Activated naive CD8-positive, alpha-beta T cell (primary cell): ENCODE measurements at regions not wholly inside any gene's neighbourhood (a gene's known extent, or its start where the extent isn't known, plus 50 kb on each side); places are given as distances from the start of the nearest gene placed in this dataset.
A peak's percentile ranks its signal among the peaks of the same experiment; 100 is the strongest.

Source experiments
- H3K27ac Mint-ChIP-seq: one replicate; pipeline ENCODE4 v1.8.0; 2021; ENCODE audit warnings: mixed read lengths
- H3K27me3 Mint-ChIP-seq: one replicate; pipeline ENCODE4 v1.8.0; 2021; ENCODE audit warnings: mixed read lengths
- H3K36me3 Mint-ChIP-seq: one replicate; pipeline ENCODE4 v1.8.0; 2021; ENCODE audit warnings: mixed read lengths
- H3K4me1 Mint-ChIP-seq: one replicate; pipeline ENCODE4 v1.8.0; 2021; ENCODE audit warnings: low read depth, mixed read lengths
- H3K4me3 Mint-ChIP-seq: one replicate; pipeline ENCODE4 v1.8.0; 2021; ENCODE audit warnings: mild to moderate bottlenecking, mixed read lengths
- H3K9me3 Mint-ChIP-seq: one replicate; pipeline ENCODE4 v1.8.0; 2021; ENCODE audit warnings: low read depth, mixed read lengths

- H3K4me3 Mint-ChIP-seq, result no peak overlapping the region
- no peaks in the 10 kb centered on the region for H3K27me3 Mint-ChIP-seq
- peak overlapping the region; percentile 73 for H3K27ac Mint-ChIP-seq
- peaks cover 41% of the 10 kb centered on the region for H3K4me1 Mint-ChIP-seq
- peaks cover 2% of the 10 kb centered on the region for H3K36me3 Mint-ChIP-seq
- no peaks in the 10 kb centered on the region for H3K9me3 Mint-ChIP-seq
Measured at GRCh38 chr2:196279541-196279940, 108.2 kb upstream of the STK17B start.

DNA sequence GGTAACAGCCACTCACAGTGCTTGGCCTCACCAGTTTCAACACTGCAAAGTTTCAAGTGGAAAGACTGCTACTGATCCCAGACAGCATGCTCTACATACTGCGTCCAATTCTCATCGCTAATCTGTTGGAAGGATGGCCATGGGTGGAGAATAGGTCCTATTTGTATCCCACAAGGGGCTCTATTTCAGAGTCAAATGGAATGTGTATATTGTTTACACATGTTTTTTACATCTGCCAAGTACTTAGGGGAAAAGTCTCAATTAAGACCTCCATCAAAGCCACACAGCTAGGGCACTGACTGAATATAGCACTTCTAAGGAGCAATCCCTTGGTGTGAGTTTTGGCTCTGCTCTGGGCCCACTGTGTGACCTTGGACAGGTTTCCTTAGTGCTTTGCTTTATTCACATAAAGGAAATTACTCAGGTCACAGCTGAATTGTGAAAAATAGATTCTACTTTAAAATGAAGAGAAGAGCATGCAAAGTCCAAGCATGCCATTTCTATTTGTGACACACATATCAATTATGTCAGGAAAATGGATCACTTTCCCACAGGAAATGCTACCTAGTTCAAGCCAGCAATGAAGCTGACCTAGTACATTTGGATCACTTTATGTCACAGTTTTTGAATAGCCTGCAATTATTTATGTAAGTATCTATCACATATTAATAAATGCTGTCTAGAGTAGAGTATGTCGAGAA is 112.9 kb upstream of the STK17B start:
- no peak overlapping the region for H3K4me3 Mint-ChIP-seq
- H3K4me1 Mint-ChIP-seq, result peaks cover 32% of the 10 kb centered on the region

GRCh38 chr2:196284866-196285557 is 113.6 kb upstream of the STK17B start:
- Mint-ChIP-seq H3K9me3 (no peaks in the 10 kb centered on the region), H3K4me3 (no peak overlapping the region), H3K36me3 (peaks cover 2% of the 10 kb centered on the region), H3K27ac (no peak overlapping the region), H3K4me1 (peaks cover 28% of the 10 kb centered on the region), H3K27me3 (no peaks in the 10 kb centered on the region)

More for the DNA sequence above, 112.9 kb upstream of the STK17B start:
- H3K9me3 Mint-ChIP-seq, result no peaks in the 10 kb centered on the region
- no peak overlapping the region for H3K27ac Mint-ChIP-seq
- H3K27me3 Mint-ChIP-seq, result no peaks in the 10 kb centered on the region
- H3K36me3 Mint-ChIP-seq, result peaks cover 2% of the 10 kb centered on the region

- H3K27ac Mint-ChIP-seq, result no peak overlapping the region
- no peak overlapping the region for H3K4me3 Mint-ChIP-seq
- H3K27me3 Mint-ChIP-seq, result no peaks in the 10 kb centered on the region
- H3K36me3 Mint-ChIP-seq, result peaks cover 2% of the 10 kb centered on the region
- no peaks in the 10 kb centered on the region for H3K9me3 Mint-ChIP-seq
- peaks cover 31% of the 10 kb centered on the region for H3K4me1 Mint-ChIP-seq
Measured at GRCh38 chr2:196286821-196287220, 115.4 kb upstream of the STK17B start.

- no peaks in the 10 kb centered on the region for H3K9me3 Mint-ChIP-seq
- H3K36me3 Mint-ChIP-seq, result peaks cover 2% of the 10 kb centered on the region
- peaks cover 32% of the 10 kb centered on the region for H3K4me1 Mint-ChIP-seq
- H3K27ac Mint-ChIP-seq, result no peak overlapping the region
- H3K27me3 Mint-ChIP-seq, result no peaks in the 10 kb centered on the region
- H3K4me3 Mint-ChIP-seq, result no peak overlapping the region
Measured at GRCh38 chr2:196287523-196287922, 116.1 kb upstream of the STK17B start.

DNA sequence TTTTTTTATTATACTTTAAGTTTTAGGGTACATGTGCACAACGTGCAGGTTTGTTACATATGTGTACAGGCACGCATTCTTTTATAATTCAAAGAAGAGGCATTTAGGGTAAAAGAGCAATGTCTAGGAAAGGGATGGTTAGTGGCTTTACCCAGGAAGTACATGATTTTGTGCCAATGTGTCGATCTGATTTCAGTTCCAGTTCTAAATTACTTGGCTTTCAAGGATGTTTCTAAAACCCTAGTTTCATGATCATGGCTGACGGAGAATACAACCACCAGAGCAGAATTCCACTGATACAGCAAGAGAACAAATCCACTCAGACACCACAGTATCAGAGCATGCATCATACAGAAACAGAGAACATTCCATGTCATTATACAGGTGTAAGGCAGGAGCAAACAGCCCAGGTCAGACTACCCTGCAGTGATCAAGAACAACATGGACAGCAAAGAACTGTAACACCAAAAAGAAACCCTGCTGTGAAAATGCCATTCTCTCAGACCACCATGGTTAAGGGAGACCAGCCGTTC is 116.7 kb upstream of the STK17B start:
- H3K4me1 Mint-ChIP-seq, result peaks cover 33% of the 10 kb centered on the region
- H3K36me3 Mint-ChIP-seq, result peaks cover 2% of the 10 kb centered on the region
- no peaks in the 10 kb centered on the region for H3K27me3 Mint-ChIP-seq
- no peak overlapping the region for H3K4me3 Mint-ChIP-seq
- peak overlapping the region; percentile 2 for H3K27ac Mint-ChIP-seq
- H3K9me3 Mint-ChIP-seq, result no peaks in the 10 kb centered on the region

- Mint-ChIP-seq H3K36me3 (peaks cover under 1% of the 10 kb centered on the region), H3K4me1 (peaks cover 32% of the 10 kb centered on the region), H3K27me3 (no peaks in the 10 kb centered on the region), H3K27ac (no peak overlapping the region), H3K9me3 (no peaks in the 10 kb centered on the region), H3K4me3 (no peak overlapping the region)
Measured at GRCh38 chr2:196289000-196289399, 117.6 kb upstream of the STK17B start.

GRCh38 chr2:196290136-196290535 is 118.8 kb upstream of the STK17B start:
- no peaks in the 10 kb centered on the region for H3K36me3 Mint-ChIP-seq
- no peak overlapping the region for H3K27ac Mint-ChIP-seq
- no peaks in the 10 kb centered on the region for H3K9me3 Mint-ChIP-seq
- no peaks in the 10 kb centered on the region for H3K27me3 Mint-ChIP-seq
- H3K4me3 Mint-ChIP-seq, result no peak overlapping the region
- peaks cover 32% of the 10 kb centered on the region for H3K4me1 Mint-ChIP-seq

DNA sequence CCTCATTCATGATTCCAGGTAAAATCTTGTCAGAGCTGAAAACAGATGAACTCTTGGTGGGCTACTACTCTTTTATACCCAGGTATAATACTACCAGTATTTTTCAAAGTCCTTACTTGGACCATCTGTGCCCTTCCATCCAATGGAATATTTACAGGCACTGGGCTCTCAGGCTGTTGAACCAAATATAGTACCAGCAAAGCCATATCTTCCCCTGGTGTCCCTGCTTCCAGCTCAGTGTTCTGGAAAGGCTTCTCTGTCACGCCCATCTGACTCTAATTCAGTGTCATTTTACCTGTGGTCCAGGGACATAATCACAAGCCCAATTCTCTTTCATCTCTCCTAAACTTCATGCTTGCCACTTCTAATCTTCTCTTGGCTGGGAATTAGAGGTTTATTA is 119.2 kb upstream of the STK17B start:
- no peaks in the 10 kb centered on the region for H3K27me3 Mint-ChIP-seq
- H3K36me3 Mint-ChIP-seq, result no peaks in the 10 kb centered on the region
- H3K27ac Mint-ChIP-seq, result no peak overlapping the region
- no peak overlapping the region for H3K4me3 Mint-ChIP-seq
- H3K9me3 Mint-ChIP-seq, result no peaks in the 10 kb centered on the region
- peaks cover 28% of the 10 kb centered on the region for H3K4me1 Mint-ChIP-seq

DNA sequence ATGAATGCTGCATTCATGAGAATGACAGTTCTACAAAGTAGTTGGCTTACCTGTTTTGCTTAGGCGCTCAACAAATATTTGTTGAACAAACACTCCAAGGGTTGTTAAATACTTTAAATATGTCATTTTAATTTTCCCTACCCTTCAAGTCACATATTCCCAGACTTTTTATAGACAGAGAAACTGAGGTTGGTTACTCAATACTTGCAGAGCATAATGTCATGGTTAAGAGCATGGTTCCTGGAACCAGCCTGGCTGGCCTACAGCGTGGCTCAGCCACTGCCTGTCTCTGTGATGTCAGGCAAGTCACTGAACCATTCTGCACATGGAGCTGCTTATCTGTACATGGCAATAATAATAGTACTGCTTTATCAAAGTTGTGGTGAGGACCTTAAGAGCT is 120.0 kb upstream of the STK17B start:
- Mint-ChIP-seq H3K27me3 (no peaks in the 10 kb centered on the region), H3K4me3 (no peak overlapping the region), H3K36me3 (no peaks in the 10 kb centered on the region), H3K27ac (no peak overlapping the region), H3K4me1 (peaks cover 28% of the 10 kb centered on the region), H3K9me3 (no peaks in the 10 kb centered on the region)

DNA sequence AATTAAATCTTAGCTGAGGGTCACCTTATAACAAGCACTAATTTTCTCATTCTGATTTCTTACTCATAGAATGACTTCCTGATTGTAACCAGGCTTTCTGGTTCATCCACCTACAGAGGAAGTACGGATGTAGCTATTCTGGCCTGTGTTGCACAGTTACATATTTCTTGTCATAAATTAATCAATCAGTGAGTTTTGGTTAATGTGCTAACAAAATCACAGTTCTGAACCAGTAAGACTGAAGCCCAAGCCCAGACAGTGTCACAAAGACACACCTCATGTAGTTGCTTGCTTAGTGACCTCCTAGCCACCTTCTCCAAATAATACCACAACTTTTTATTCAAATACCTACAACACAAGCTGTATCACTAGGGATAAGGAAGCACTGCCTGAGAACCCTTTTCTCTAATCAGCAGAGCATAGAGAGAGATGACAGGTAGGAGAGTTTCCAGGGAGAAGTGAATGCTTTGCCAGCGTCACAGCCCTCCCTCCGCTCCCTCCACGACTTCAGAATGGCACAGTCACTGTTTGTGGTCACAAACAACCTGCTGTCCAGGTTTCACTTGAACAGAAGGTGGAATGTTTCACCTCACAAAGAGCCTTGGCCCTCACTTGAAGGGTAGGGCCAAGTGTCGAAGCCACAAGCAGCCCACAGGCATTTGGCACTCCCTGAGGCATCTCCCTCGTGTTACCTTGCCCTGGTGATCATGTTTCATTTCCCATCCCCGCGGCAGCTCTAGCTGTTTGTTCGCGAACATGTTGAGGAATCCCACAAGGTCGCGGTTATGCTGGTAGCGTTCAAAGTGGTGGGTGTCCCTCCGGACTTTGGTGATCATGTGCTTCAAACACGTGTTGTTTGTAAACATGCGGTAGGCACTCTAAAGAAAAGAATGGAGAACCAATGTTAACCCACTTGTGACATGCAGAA is 120.8 kb upstream of the STK17B start:
- Mint-ChIP-seq H3K9me3 (no peaks in the 10 kb centered on the region), H3K4me1 (peaks cover 26% of the 10 kb centered on the region), H3K4me3 (no peak overlapping the region), H3K36me3 (no peaks in the 10 kb centered on the region), H3K27me3 (no peaks in the 10 kb centered on the region), H3K27ac (no peak overlapping the region)

DNA sequence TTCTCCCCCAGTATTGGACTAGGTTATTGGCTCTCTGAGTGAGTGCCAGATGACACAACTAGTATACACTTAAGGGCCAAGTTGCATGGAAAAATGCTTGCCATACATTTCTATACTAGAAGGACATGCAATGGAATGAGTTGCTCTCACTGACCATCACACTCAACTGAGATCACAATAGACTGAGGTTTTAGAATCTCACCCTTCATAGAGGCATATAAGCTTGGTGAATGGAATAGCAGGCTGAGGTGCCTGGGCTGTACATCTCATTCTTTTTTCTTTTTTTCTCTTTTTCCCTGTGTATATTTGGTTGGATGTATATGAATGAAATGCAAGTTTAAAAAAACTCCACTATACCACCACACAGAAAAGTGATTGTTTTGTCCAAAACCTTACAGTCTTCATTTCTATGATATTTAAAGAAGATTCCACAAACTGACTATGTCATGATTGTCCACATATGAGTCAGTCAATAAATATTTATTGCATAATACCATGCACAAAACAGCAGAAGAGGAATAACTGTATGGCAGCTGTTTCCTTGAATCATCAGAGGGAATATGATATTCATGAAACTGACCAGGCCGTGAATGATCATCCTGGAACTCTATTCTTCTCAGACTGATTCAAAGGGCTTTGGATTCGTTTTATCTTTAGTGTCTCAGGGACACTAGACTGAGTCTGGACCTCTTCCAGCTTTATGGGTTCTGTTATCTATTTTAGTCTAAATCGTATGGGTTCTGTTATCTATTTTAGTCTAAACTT is 122.6 kb upstream of the STK17B start:
- peaks cover 11% of the 10 kb centered on the region for H3K4me1 Mint-ChIP-seq
- no peaks in the 10 kb centered on the region for H3K36me3 Mint-ChIP-seq

DNA sequence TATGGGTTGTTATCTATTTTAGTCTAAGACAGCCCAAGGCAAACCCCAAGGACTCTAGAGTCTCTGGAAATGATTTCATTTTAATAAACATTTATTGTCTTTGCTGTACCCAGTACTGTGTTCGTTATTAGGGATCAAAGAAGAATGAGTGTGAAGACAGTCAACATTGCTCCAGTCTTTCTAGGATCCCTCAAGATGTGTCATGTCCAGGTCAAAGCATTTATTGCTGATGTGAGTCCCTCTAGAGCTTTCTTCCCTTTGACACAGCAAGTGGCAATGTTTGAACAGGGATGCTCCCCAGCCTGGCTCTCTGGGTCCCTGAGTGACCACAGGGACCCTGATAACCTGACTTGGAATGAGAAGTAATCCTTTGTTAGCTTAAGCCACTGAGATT is 123.1 kb upstream of the STK17B start:
- no peak overlapping the region for H3K27ac Mint-ChIP-seq
- no peak overlapping the region for H3K4me3 Mint-ChIP-seq
- peaks cover 6% of the 10 kb centered on the region for H3K4me1 Mint-ChIP-seq
- no peaks in the 10 kb centered on the region for H3K9me3 Mint-ChIP-seq
- H3K36me3 Mint-ChIP-seq, result no peaks in the 10 kb centered on the region
- H3K27me3 Mint-ChIP-seq, result no peaks in the 10 kb centered on the region

More for the DNA sequence above, 122.6 kb upstream of the STK17B start:
- Mint-ChIP-seq H3K27ac (no peak overlapping the region), H3K4me3 (no peak overlapping the region), H3K27me3 (no peaks in the 10 kb centered on the region), H3K9me3 (no peaks in the 10 kb centered on the region)

- H3K4me3 Mint-ChIP-seq, result no peak overlapping the region
- H3K4me1 Mint-ChIP-seq, result peaks cover 6% of the 10 kb centered on the region
- H3K36me3 Mint-ChIP-seq, result no peaks in the 10 kb centered on the region
- no peaks in the 10 kb centered on the region for H3K9me3 Mint-ChIP-seq
- no peaks in the 10 kb centered on the region for H3K27me3 Mint-ChIP-seq
- no peak overlapping the region for H3K27ac Mint-ChIP-seq
Measured at GRCh38 chr2:196295005-196295404, 123.6 kb upstream of the STK17B start.
